ENCODE measurements at regions not wholly inside any gene's neighbourhood (a gene's known extent, or its start where the extent isn't known, plus 50 kb on each side); places are given as distances from the start of the nearest gene placed in this dataset.

- DNase-seq (ENCODE audit: low read depth, low spot score), result no peak
- in situ Hi-C loops (cut with HindIII; ENCODE audit: low pct_unique_long_range_greater_than_20kb, low sequenced_read_pairs), result no loop called here
These were observed 160.8 kb downstream of the COL6A3 start for GRCh38 chr2:237253046-237253702.

GRCh38 chr2:237254369-237254861 lies 159.5 kb downstream of the COL6A3 start:
- DNase-seq (ENCODE audit: low read depth, low spot score), result no peak
- in situ Hi-C loops (cut with HindIII; ENCODE audit: low pct_unique_long_range_greater_than_20kb, low sequenced_read_pairs), result no loop called here

- no peak for DNase-seq (ENCODE audit: low read depth, low spot score)
- in situ Hi-C loops (cut with HindIII; ENCODE audit: low pct_unique_long_range_greater_than_20kb, low sequenced_read_pairs), result no loop called here
These were observed 158.9 kb downstream of the COL6A3 start for GRCh38 chr2:237254911-237255578.

- no peak for DNase-seq (ENCODE audit: low read depth, low spot score)
- in situ Hi-C loops (cut with HindIII; ENCODE audit: low pct_unique_long_range_greater_than_20kb, low sequenced_read_pairs), result no loop called here
These were observed 157.1 kb downstream of the COL6A3 start for GRCh38 chr2:237256887-237257286.

- DNase-seq (ENCODE audit: low read depth, low spot score), result no peak
- in situ Hi-C loops (cut with HindIII; ENCODE audit: low pct_unique_long_range_greater_than_20kb, low sequenced_read_pairs), result no loop called here
These were observed 156.5 kb downstream of the COL6A3 start for GRCh38 chr2:237257471-237257951.

GRCh38 chr2:237258116-237258515 lies 155.8 kb downstream of the COL6A3 start:
- no peak for DNase-seq (ENCODE audit: low read depth, low spot score)
- in situ Hi-C loops (cut with HindIII; ENCODE audit: low pct_unique_long_range_greater_than_20kb, low sequenced_read_pairs), result no loop called here

GRCh38 chr2:237258615-237259014 lies 155.3 kb downstream of the COL6A3 start:
- no peak for DNase-seq (ENCODE audit: low read depth, low spot score)
- in situ Hi-C loops (cut with HindIII; ENCODE audit: low pct_unique_long_range_greater_than_20kb, low sequenced_read_pairs), result no loop called here

GRCh38 chr2:237259201-237259600 lies 154.8 kb downstream of the COL6A3 start:
- no peak for DNase-seq (ENCODE audit: low read depth, low spot score)
- in situ Hi-C loops (cut with HindIII; ENCODE audit: low pct_unique_long_range_greater_than_20kb, low sequenced_read_pairs), result no loop called here

GRCh38 chr2:237260039-237260620 lies 153.8 kb downstream of the COL6A3 start:
- in situ Hi-C loops (cut with HindIII; ENCODE audit: low pct_unique_long_range_greater_than_20kb, low sequenced_read_pairs), result no loop called here
- DNase-seq (ENCODE audit: low read depth, low spot score), result no peak

- in situ Hi-C loops (cut with HindIII; ENCODE audit: low pct_unique_long_range_greater_than_20kb, low sequenced_read_pairs), result no loop called here
- DNase-seq (ENCODE audit: low read depth, low spot score), result no peak
These were observed 153.3 kb downstream of the COL6A3 start for GRCh38 chr2:237260686-237261085.

GRCh38 chr2:237261327-237261726 lies 152.6 kb downstream of the COL6A3 start:
- in situ Hi-C loops (cut with HindIII; ENCODE audit: low pct_unique_long_range_greater_than_20kb, low sequenced_read_pairs), result no loop called here
- DNase-seq (ENCODE audit: low read depth, low spot score), result no peak

GRCh38 chr2:237262838-237263771 lies 150.9 kb downstream of the COL6A3 start:
- in situ Hi-C loops (cut with HindIII; ENCODE audit: low pct_unique_long_range_greater_than_20kb, low sequenced_read_pairs), result no loop called here
- no peak for DNase-seq (ENCODE audit: low read depth, low spot score)

GRCh38 chr2:237264480-237265219 lies 149.3 kb downstream of the COL6A3 start:
- DNase-seq (ENCODE audit: low read depth, low spot score), result no peak
- in situ Hi-C loops (cut with HindIII; ENCODE audit: low pct_unique_long_range_greater_than_20kb, low sequenced_read_pairs), result no loop called here

GRCh38 chr2:237268004-237268708 lies 145.8 kb downstream of the COL6A3 start:
- no peak for DNase-seq (ENCODE audit: low read depth, low spot score)
- in situ Hi-C loops (cut with HindIII; ENCODE audit: low pct_unique_long_range_greater_than_20kb, low sequenced_read_pairs), result no loop called here

GRCh38 chr2:237269138-237269875 lies 144.7 kb downstream of the COL6A3 start:
- in situ Hi-C loops (cut with HindIII; ENCODE audit: low pct_unique_long_range_greater_than_20kb, low sequenced_read_pairs), result no loop called here
- no peak for DNase-seq (ENCODE audit: low read depth, low spot score)

- in situ Hi-C loops (cut with HindIII; ENCODE audit: low pct_unique_long_range_greater_than_20kb, low sequenced_read_pairs), result no loop called here
These were observed 143.4 kb downstream of the COL6A3 start for GRCh38 chr2:237270520-237270919.

More at GRCh38 chr2:237270520-237270919, 143.4 kb downstream of the COL6A3 start:
- no peak for DNase-seq (ENCODE audit: low read depth, low spot score)

All from SK-MEL-5 (cell line).